K562 (cell line): ENCODE measurements at regions not wholly inside any gene's neighbourhood (a gene's known extent, or its start where the extent isn't known, plus 50 kb on each side); places are given as distances from the start of the nearest gene placed in this dataset.

ENCODE experiments used
- ATAC-seq: fragments of 200-7000 bp; cut with Tn5 transposase; 3 replicates; pipeline ENCODE4 v1.9.1; 2020; ENCODE audit warnings: moderate library complexity
- BruUV-seq: library from RNA; stranded (reverse); fragments of 400-500 nt; replicated peaks from 2 replicates; lab custom pipeline; 2021; lab: Mats Ljungman, UMichigan
- CTCF ChIA-PET: fragments of 300-600 bp; formaldehyde crosslinking; extraction: SDS; loops from one replicate; lab custom pipeline; 2021; ENCODE audit warnings: low intra/inter-chr PET ratio; lab: Yijun Ruan, JAX
- POLR2A ChIA-PET: fragments of 300-600, 350-650 bp; sonication (Branson Sonifier 250); formaldehyde crosslinking; extraction: SDS; loops from one replicate; lab custom pipeline; 2021; ENCODE audit warnings: antibody characterized with exemption, inconsistent platforms; lab: Yijun Ruan, JAX
- DNase-seq, 4 experiments: peaks; one replicate each; pipeline versions ENCODE4 v3.0.0 to v3.0.0-alpha.2; 2011 to 2018; ENCODE audit warnings: low spot score in 3 of 4, mixed read lengths in 3 of 4; ENCODE audit errors: extremely low read depth in 1 of 4
- FAIRE-seq: peaks from 2 replicates; lab custom pipeline; 2011; peaks lifted over from hg19 to GRCh38; lab: Jason Lieb, UNC
- H2AFZ ChIP-seq: 2 replicates; pipeline ENCODE4 v1.6.0; 2011; ENCODE audit warnings: low read depth, low read length, control low read depth, inconsistent platforms
- H3K27ac ChIP-seq: fragments of 200-600 bp; 3 replicates; pipeline ENCODE4 v1.8.0; 2011; ENCODE audit warnings: low read depth, mild to moderate bottlenecking, control low read depth, inconsistent platforms, low read length, moderate library complexity, mixed read lengths; ENCODE audit errors: extremely low read depth
- H3K27me3 ChIP-seq, 2 experiments: fragments of 300-600 bp in 1 of 2; 2 replicates in 1 of 2; 3 replicates in 1 of 2; pipeline versions ENCODE4 v1.6.0 to v1.8.0; 2011; ENCODE audit warnings: inconsistent platforms in 2 of 2, low read length in 2 of 2, mild to moderate bottlenecking in 1 of 2, mixed read lengths in 1 of 2, moderate library complexity in 1 of 2; ENCODE audit not compliant: control insufficient read depth in 2 of 2, insufficient read depth in 2 of 2
- H3K36me3 ChIP-seq: fragments of 300-600 bp; 3 replicates; pipeline ENCODE4 v1.8.0; 2011; ENCODE audit warnings: mild to moderate bottlenecking, low read length, inconsistent platforms; ENCODE audit not compliant: control insufficient read depth, insufficient read depth
- H3K4me1 ChIP-seq, 2 experiments: fragments of 200-600 bp in 1 of 2; replicated peaks in 1 of 2; 2 replicates in 1 of 2; 3 replicates in 1 of 2; pipeline versions ENCODE4 v1.5.1 to v1.8.0; 2011; ENCODE audit warnings: inconsistent platforms in 2 of 2, low read length in 2 of 2, mild to moderate bottlenecking in 1 of 2, mixed read lengths in 1 of 2, moderate library complexity in 1 of 2; ENCODE audit not compliant: control insufficient read depth in 2 of 2, insufficient read depth in 2 of 2
- H3K4me2 ChIP-seq: 2 replicates; pipeline ENCODE4 v1.6.1; 2011; ENCODE audit warnings: low read length, control low read depth, inconsistent platforms, mixed read lengths; ENCODE audit not compliant: insufficient read depth
- H3K4me3 ChIP-seq: fragments of 200-600 bp; sonication (generic), shearing (Covaris generic); 2 replicates; pipeline ENCODE4 v1.5.1; 2016; ENCODE audit warnings: control low read depth, inconsistent platforms
- H3K79me2 ChIP-seq: fragments of 200-600 bp; 3 replicates; pipeline ENCODE4 v1.8.0; 2011; ENCODE audit warnings: low read length, inconsistent platforms; ENCODE audit not compliant: control insufficient read depth, insufficient read depth
- H3K9ac ChIP-seq, 2 experiments: 2 replicates each; pipeline versions ENCODE4 v1.6.0 to v1.6.1; 2011; ENCODE audit warnings: low read depth in 2 of 2, low read length in 2 of 2, control low read depth in 1 of 2, inconsistent platforms in 1 of 2, mild to moderate bottlenecking in 1 of 2, mixed read lengths in 1 of 2; ENCODE audit not compliant: insufficient read depth in 1 of 2
- H3K9me1 ChIP-seq: one replicate; pipeline ENCODE4 v1.6.0; 2011; ENCODE audit warnings: inconsistent platforms, mild to moderate bottlenecking, low read length, moderate library complexity; ENCODE audit not compliant: control insufficient read depth, insufficient read depth
- H3K9me3 ChIP-seq: replicated peaks from 2 replicates; pipeline ENCODE4 v1.5.1; 2011; ENCODE audit warnings: low read depth, low read length, inconsistent platforms; ENCODE audit not compliant: control insufficient read depth, insufficient read depth
- H4K20me1 ChIP-seq: replicated peaks from 2 replicates; pipeline ENCODE4 v1.6.1; 2011; ENCODE audit warnings: low read length, inconsistent platforms, mixed read lengths; ENCODE audit not compliant: control insufficient read depth, insufficient read depth
- MCM3 ChIP-seq: fragments of 450-650 bp; IDR thresholded peaks from 2 replicates; pipeline ENCODE4 v1.6.1; 2016
- PRDM10 ChIP-seq: fragments of 450-650 bp; IDR thresholded peaks from 2 replicates; pipeline ENCODE4 v1.6.1; 2018; ENCODE audit not compliant: partially characterized antibody
- WGBS: fragments of 100-300 bp; shearing (Covaris generic); methylation state at CpG from one replicate; pipeline ENCODE4 v1.1.6; 2016; ENCODE audit warnings: low coverage, mixed read lengths; ENCODE audit not compliant: insufficient coverage; ENCODE audit errors: missing lambda C conversion rate; 5-methylcytosine and 5-hydroxymethylcytosine counted together
- in situ Hi-C: fragments of 300-500 bp; cut with MboI; formaldehyde crosslinking; loops from 4 replicates; pipeline ENCODE4 v1.15.0; 2018; ENCODE audit warnings: inconsistent platforms, mixed read lengths
- intact Hi-C: fragments of 100-400 bp; cut with micrococcal nuclease; formaldehyde crosslinking; loops from 2 replicates; pipeline ENCODE4 v1.14.2; 2022

- H3K27me3 ChIP-seq, result no peaks in the 10 kb centered on the region
- no peak for DNase-seq
- FAIRE-seq, result no peak
- peaks cover 0 to 4% of the 10 kb centered on the region in 2 experiments; a peak in 1 of 5 replicates for H3K4me1 ChIP-seq
- H3K9ac ChIP-seq, result no peak overlapping the region
- H3K4me3 ChIP-seq, result no peak overlapping the region
- H2AFZ ChIP-seq, result peak overlapping the region; percentile 84
- BruUV-seq, result no TSS peak
- no peaks in the 10 kb centered on the region for H3K79me2 ChIP-seq
- intact Hi-C loops, result no loop called here
- no peaks in the 10 kb centered on the region for H4K20me1 ChIP-seq
- H3K9me3 ChIP-seq, result no peaks in the 10 kb centered on the region; the same call in 1 of the 2 replicates
- ChIA-PET CTCF (no interaction called here), POLR2A (interaction anchor here (0.8 to 3.0 kb wide), 3 partner anchors 14 to 19 kb away, joined by 3 to 10 read pairs (median 6); no protein-coding TSS in a partner anchor)
- no peak for ATAC-seq
- in situ Hi-C loops, result no loop called here
- no peaks in the 10 kb centered on the region for H3K36me3 ChIP-seq
- no peak overlapping the region for H3K27ac ChIP-seq
- no peak overlapping the region for H3K4me2 ChIP-seq
- no peaks in the 10 kb centered on the region for H3K9me1 ChIP-seq
- TF ChIP-seq MCM3, result no peak
- peak; percentile 44 for TF ChIP-seq PRDM10
- WGBS, result 3% methylated on average over 5 of the region's 5 CpGs
Measured at GRCh38 chr11:95576146-95576845, 213.3 kb downstream of the FAM76B start.
